IMR-90 (cell line): ENCODE measurements at regions not wholly inside any gene's neighbourhood (a gene's known extent, or its start where the extent isn't known, plus 50 kb on each side); places are given as distances from the start of the nearest gene placed in this dataset.

ENCODE experiments used
- ATAC-seq: fragments of 200-7000 bp; cut with Tn5 transposase; 2 replicates; pipeline ENCODE4 v1.9.1; 2020; ENCODE audit warnings: low read depth, mild to moderate bottlenecking, moderate library complexity
- BruUV-seq: library from RNA; stranded (reverse); fragments of 400-500 nt; replicated peaks from 2 replicates; lab custom pipeline; 2021; lab: Mats Ljungman, UMichigan
- CTCF ChIA-PET: fragments of 300-600 bp; formaldehyde crosslinking; extraction: SDS; loops from one replicate; lab custom pipeline; 2021; ENCODE audit warnings: antibody characterized with exemption; lab: Yijun Ruan, JAX
- POLR2A ChIA-PET: fragments of 300-600 bp; sonication (Branson Sonifier 250); formaldehyde crosslinking; loops from one replicate; lab custom pipeline; 2022; ENCODE audit warnings: antibody characterized with exemption; ENCODE audit not compliant: unreplicated experiment; lab: Charles Lee
- DNase-seq: peaks from one replicate; pipeline ENCODE4 v3.0.0; 2013
- H2AFZ ChIP-seq: replicated peaks from 2 replicates; pipeline ENCODE3; 2013; ENCODE audit warnings: low read length, mild to moderate bottlenecking; ENCODE audit not compliant: poor library complexity
- H2AK5ac ChIP-seq: 2 replicates; pipeline ENCODE4 v1.6.1; 2013; ENCODE audit warnings: low read depth, low read length, inconsistent platforms
- H2AK9ac ChIP-seq: replicated peaks from 2 replicates; pipeline ENCODE3; 2013; ENCODE audit warnings: mild to moderate bottlenecking, low read depth, low read length, moderate library complexity; ENCODE audit not compliant: poor library complexity
- H2BK120ac ChIP-seq: 2 replicates; pipeline ENCODE4 v1.6.1; 2013; ENCODE audit warnings: low read depth, low read length, inconsistent platforms
- H2BK15ac ChIP-seq: 3 replicates; pipeline ENCODE4 v1.6.1; 2013; ENCODE audit warnings: low read depth, low read length, inconsistent platforms
- H2BK20ac ChIP-seq: 2 replicates; pipeline ENCODE4 v1.6.1; 2013; ENCODE audit warnings: low read depth, mild to moderate bottlenecking, inconsistent platforms, low read length, moderate library complexity
- H2BK5ac ChIP-seq: 2 replicates; pipeline ENCODE4 v1.6.1; 2013; ENCODE audit warnings: mild to moderate bottlenecking, low read depth, low read length, inconsistent platforms; ENCODE audit not compliant: poor library complexity, severe bottlenecking
- H3K14ac ChIP-seq: replicated peaks from 2 replicates; pipeline ENCODE4 v1.6.1; 2013; ENCODE audit warnings: low read depth, low read length, inconsistent platforms
- H3K18ac ChIP-seq: 2 replicates; pipeline ENCODE4 v1.6.1; 2013; ENCODE audit warnings: low read depth, low read length, control low read depth
- H3K23ac ChIP-seq: 2 replicates; pipeline ENCODE4 v1.6.1; 2013; ENCODE audit warnings: low read depth, low read length, inconsistent platforms
- H3K27ac ChIP-seq: 2 replicates; pipeline ENCODE4 v1.5.1; 2013; ENCODE audit warnings: mild to moderate bottlenecking, control low read depth, low read length; ENCODE audit not compliant: insufficient read depth
- H3K27me3 ChIP-seq: 2 replicates; pipeline ENCODE4 v1.6.1; 2013; ENCODE audit warnings: low read length; ENCODE audit not compliant: control insufficient read depth, insufficient read depth
- H3K36me3 ChIP-seq: 2 replicates; pipeline ENCODE4 v1.6.1; 2013; ENCODE audit warnings: low read length, mixed read lengths; ENCODE audit not compliant: control insufficient read depth, insufficient read depth
- H3K4ac ChIP-seq: 2 replicates; pipeline ENCODE4 v1.6.1; 2013; ENCODE audit warnings: low read depth, low read length, inconsistent platforms
- H3K4me1 ChIP-seq: 2 replicates; pipeline ENCODE4 v1.6.1; 2013; ENCODE audit warnings: low read length, mixed read lengths; ENCODE audit not compliant: control insufficient read depth, insufficient read depth
- H3K4me2 ChIP-seq: 2 replicates; pipeline ENCODE4 v1.6.1; 2013; ENCODE audit warnings: low read depth, mild to moderate bottlenecking, control low read depth, low read length, moderate library complexity
- H3K4me3 ChIP-seq: 2 replicates; pipeline ENCODE4 v1.5.1; 2013; ENCODE audit warnings: low read depth, mild to moderate bottlenecking, control low read depth, low read length, moderate library complexity; ENCODE audit not compliant: insufficient read depth
- H3K56ac ChIP-seq: 2 replicates; pipeline ENCODE4 v1.6.1; 2013; ENCODE audit warnings: low read length, inconsistent platforms; ENCODE audit not compliant: insufficient read depth; ENCODE audit errors: extremely low read depth
- H3K79me1 ChIP-seq, 2 experiments: 2 replicates each; pipeline ENCODE4 v1.6.1; 2013; ENCODE audit warnings: low read length in 2 of 2, inconsistent platforms in 1 of 2, low read depth in 1 of 2
- H3K9ac ChIP-seq: 2 replicates; pipeline ENCODE4 v1.6.1; 2013; ENCODE audit warnings: low read depth, low read length, control low read depth
- H3K9me1 ChIP-seq: 2 replicates; pipeline ENCODE4 v1.6.1; 2013; ENCODE audit warnings: low read length, inconsistent platforms; ENCODE audit not compliant: insufficient read depth
- H3K9me3 ChIP-seq: 2 replicates; pipeline ENCODE4 v1.6.1; 2013; ENCODE audit warnings: low read length; ENCODE audit not compliant: control insufficient read depth, insufficient read depth
- H4K20me1 ChIP-seq: 2 replicates; pipeline ENCODE4 v1.6.1; 2013; ENCODE audit warnings: low read length, inconsistent platforms; ENCODE audit not compliant: insufficient read depth
- H4K5ac ChIP-seq: 2 replicates; pipeline ENCODE4 v1.6.1; 2013; ENCODE audit warnings: mild to moderate bottlenecking, low read depth, low read length, control low read depth
- H4K8ac ChIP-seq, 2 experiments: 2 replicates each; pipeline ENCODE4 v1.6.1; 2013; ENCODE audit warnings: low read depth in 2 of 2, low read length in 2 of 2, control low read depth in 1 of 2, inconsistent platforms in 1 of 2
- H4K91ac ChIP-seq: 2 replicates; pipeline ENCODE4 v1.6.1; 2013; ENCODE audit warnings: low read depth, low read length, inconsistent platforms; ENCODE audit not compliant: insufficient read depth
- BHLHE40 ChIP-seq: fragments of 150-350 bp; IDR thresholded peaks from 2 replicates; pipeline ENCODE4 v1.6.1; 2016; ENCODE audit warnings: mild to moderate bottlenecking, low read depth, low read length
- CEBPB ChIP-seq: IDR thresholded peaks from 2 replicates; pipeline ENCODE4 v1.6.1; 2012; ENCODE audit warnings: low read depth, low read length, improper control_type of control experiment
- CHD1 ChIP-seq: IDR thresholded peaks from 2 replicates; pipeline ENCODE4 v1.6.1; 2012; ENCODE audit warnings: low read depth, low read length, improper control_type of control experiment
- CTCF ChIP-seq: conservative IDR thresholded peaks from 2 replicates; pipeline ENCODE4 v1.5.1; 2012; ENCODE audit warnings: mild to moderate bottlenecking, low read depth, low read length, improper control_type of control experiment
- FOS ChIP-seq: fragments of 150-350 bp; IDR thresholded peaks from 2 replicates; pipeline ENCODE4 v1.6.1; 2016; ENCODE audit warnings: low read depth, low read length
- MAFK ChIP-seq: IDR thresholded peaks from 2 replicates; pipeline ENCODE4 v1.6.1; 2012; ENCODE audit warnings: low read depth, low read length, improper control_type of control experiment
- MAZ ChIP-seq: IDR thresholded peaks from 2 replicates; pipeline ENCODE4 v1.6.1; 2012; ENCODE audit warnings: low read depth, mild to moderate bottlenecking, low read length, improper control_type of control experiment, moderate library complexity, borderline replicate concordance
- MXI1 ChIP-seq: IDR thresholded peaks from 2 replicates; pipeline ENCODE4 v1.6.1; 2012; ENCODE audit warnings: low read depth, mild to moderate bottlenecking, low read length, moderate library complexity, borderline replicate concordance
- NFE2L2 ChIP-seq: fragments of 150-350 bp; IDR thresholded peaks from 2 replicates; pipeline ENCODE4 v1.6.1; 2016; ENCODE audit warnings: low read depth, mild to moderate bottlenecking, low read length
- POLR2A ChIP-seq: IDR thresholded peaks from 2 replicates; pipeline ENCODE4 v1.6.1; 2012; ENCODE audit warnings: mild to moderate bottlenecking, low read depth, low read length
- RAD21 ChIP-seq: IDR thresholded peaks from 2 replicates; pipeline ENCODE4 v1.6.1; 2012; ENCODE audit warnings: low read length, improper control_type of control experiment
- RCOR1 ChIP-seq: IDR thresholded peaks from 2 replicates; pipeline ENCODE4 v1.6.1; 2012; ENCODE audit warnings: mild to moderate bottlenecking, low read length, improper control_type of control experiment; ENCODE audit not compliant: insufficient replicate concordance
- RFX5 ChIP-seq: IDR thresholded peaks from 2 replicates; pipeline ENCODE4 v1.8.0; 2012; ENCODE audit warnings: low read depth, mild to moderate bottlenecking, low read length, moderate library complexity
- SMC3 ChIP-seq: fragments of 150-350 bp; IDR thresholded peaks from 2 replicates; pipeline ENCODE4 v1.6.1; 2016; ENCODE audit warnings: low read depth, mild to moderate bottlenecking, antibody characterized with exemption, low read length, moderate library complexity
- WGBS, 2 experiments: methylation state at CpG; one replicate each; pipeline versions ENCODE4 v1.1.5 to v1.1.7; 2013; ENCODE audit warnings: missing lambda C conversion rate in 2 of 2; ENCODE audit not compliant: insufficient read length in 1 of 2; ENCODE audit errors: extremely low coverage in 2 of 2; 5-methylcytosine and 5-hydroxymethylcytosine counted together
- dilution Hi-C: fragments of 300-500 bp; cut with HindIII; formaldehyde crosslinking; loops from one replicate; pipeline ENCODE4 v1.14.3; 2018; ENCODE audit warnings: low sequenced_read_pairs; ENCODE audit not compliant: unreplicated experiment
- in situ Hi-C: fragments of 300-500 bp; cut with MboI; formaldehyde crosslinking; loops from 3 replicates; pipeline ENCODE4 v1.14.3; 2019; ENCODE audit warnings: low sequenced_read_pairs, inconsistent platforms, mixed read lengths
- intact Hi-C: fragments of 100-400 bp; cut with micrococcal nuclease; formaldehyde crosslinking; loops from 2 replicates; pipeline ENCODE4 v1.10.0; 2022
- TF ChIP-seq, protein P1 (sequence below): fragments of 150-350 bp; IDR thresholded peaks from 2 replicates; pipeline ENCODE4 v1.6.1; 2017; ENCODE audit warnings: mild to moderate bottlenecking, antibody characterized with exemption, low read length, low read depth
- TF ChIP-seq, protein P2 (sequence below): fragments of 150-350 bp; IDR thresholded peaks from 2 replicates; pipeline ENCODE4 v1.6.1; 2016; ENCODE audit warnings: low read depth, mild to moderate bottlenecking, low read length, moderate library complexity, borderline replicate concordance

DNA sequence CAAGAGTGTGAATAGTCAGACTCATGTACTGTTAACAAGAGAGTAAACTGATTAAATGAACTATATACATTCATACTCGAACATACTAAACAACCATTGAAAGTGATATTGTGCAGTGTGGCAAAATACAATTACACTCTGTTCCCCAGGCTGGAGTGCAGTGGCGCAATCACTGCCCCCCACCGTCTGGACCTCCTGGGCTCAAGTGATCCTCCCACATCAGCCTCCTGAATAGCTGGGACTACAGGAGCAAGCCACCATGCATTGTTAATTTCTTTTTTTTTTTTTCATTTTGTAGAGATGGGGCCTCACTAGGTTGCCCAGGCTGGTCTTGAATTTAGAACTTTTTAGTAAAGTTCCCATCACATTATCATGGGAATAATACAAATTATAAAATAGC is 77.3 kb upstream of the LSM14A start:
- Histone ChIP-seq H3K4me1 (no peaks in the 10 kb centered on the region), H3K56ac (no peak overlapping the region), H4K5ac (no peak overlapping the region), H4K20me1 (no peaks in the 10 kb centered on the region), H3K4me3 (no peak overlapping the region), H3K27ac (no peak overlapping the region), H4K91ac (no peak overlapping the region), H3K79me1 (no peaks in the 10 kb centered on the region), H3K9ac (no peak overlapping the region), H3K14ac (no peak overlapping the region), H2BK5ac (no peak overlapping the region), H2AK9ac (no peak overlapping the region), H2BK15ac (no peak overlapping the region), H3K23ac (no peak overlapping the region), H3K18ac (no peak overlapping the region), H2BK20ac (no peak overlapping the region), H3K4me2 (no peak overlapping the region), H4K8ac (no peak overlapping the region), H2BK120ac (no peak overlapping the region), H2AFZ (no peak overlapping the region), H3K9me3 (no peaks in the 10 kb centered on the region), H3K9me1 (no peaks in the 10 kb centered on the region), H3K4ac (no peak overlapping the region), H3K36me3 (no peaks in the 10 kb centered on the region), H2AK5ac (no peak overlapping the region), H3K27me3 (peaks cover 10% of the 10 kb centered on the region)
- TF ChIP-seq MAZ: no peak
- no peak for TF ChIP-seq NFE2L2
- TF ChIP-seq BHLHE40: no peak
- no peak for TF ChIP-seq RCOR1
- TF ChIP-seq MXI1: no peak
- TF ChIP-seq MAFK: no peak
- no peak for TF ChIP-seq RAD21
- no peak for TF ChIP-seq SMC3
- no peak for TF ChIP-seq CHD1
- TF ChIP-seq POLR2A: no peak
- no peak for TF ChIP-seq RFX5
- no peak for TF ChIP-seq CEBPB
- no peak for TF ChIP-seq CTCF
- TF ChIP-seq, protein P1, sequence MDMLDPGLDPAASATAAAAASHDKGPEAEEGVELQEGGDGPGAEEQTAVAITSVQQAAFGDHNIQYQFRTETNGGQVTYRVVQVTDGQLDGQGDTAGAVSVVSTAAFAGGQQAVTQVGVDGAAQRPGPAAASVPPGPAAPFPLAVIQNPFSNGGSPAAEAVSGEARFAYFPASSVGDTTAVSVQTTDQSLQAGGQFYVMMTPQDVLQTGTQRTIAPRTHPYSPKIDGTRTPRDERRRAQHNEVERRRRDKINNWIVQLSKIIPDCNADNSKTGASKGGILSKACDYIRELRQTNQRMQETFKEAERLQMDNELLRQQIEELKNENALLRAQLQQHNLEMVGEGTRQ: no peak
- TF ChIP-seq, protein P2, sequence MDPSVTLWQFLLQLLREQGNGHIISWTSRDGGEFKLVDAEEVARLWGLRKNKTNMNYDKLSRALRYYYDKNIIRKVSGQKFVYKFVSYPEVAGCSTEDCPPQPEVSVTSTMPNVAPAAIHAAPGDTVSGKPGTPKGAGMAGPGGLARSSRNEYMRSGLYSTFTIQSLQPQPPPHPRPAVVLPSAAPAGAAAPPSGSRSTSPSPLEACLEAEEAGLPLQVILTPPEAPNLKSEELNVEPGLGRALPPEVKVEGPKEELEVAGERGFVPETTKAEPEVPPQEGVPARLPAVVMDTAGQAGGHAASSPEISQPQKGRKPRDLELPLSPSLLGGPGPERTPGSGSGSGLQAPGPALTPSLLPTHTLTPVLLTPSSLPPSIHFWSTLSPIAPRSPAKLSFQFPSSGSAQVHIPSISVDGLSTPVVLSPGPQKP: no peak
- TF ChIP-seq FOS: no peak
- in situ Hi-C loops: loop anchor here (5.0 kb wide), 1 partner anchor 318 kb away; no protein-coding TSS in a partner anchor
- POLR2A ChIA-PET: no interaction called here
- DNase-seq (no peak), ATAC-seq (no peak)
- dilution Hi-C loops: no loop called here
- CTCF ChIA-PET: interaction anchor here (0.6 to 3.0 kb wide), 2 partner anchors 317 to 587 kb away, joined by 3 to 32 read pairs; no protein-coding TSS in a partner anchor
- intact Hi-C loops: no loop called here
- WGBS, 2 experiments: no CpG with 5 or more reads among the region's 3 CpGs
- no TSS peak for BruUV-seq
